EL (cell line): ENCODE measurements at regions not wholly inside any gene's neighbourhood (a gene's known extent, or its start where the extent isn't known, plus 50 kb on each side); places are given as distances from the start of the nearest gene placed in this dataset.

Experiments used
- DNase-seq: peaks from one replicate; pipeline ENCODE4 v3.0.0-alpha.2; 2016

- no peak for DNase-seq
Measured at GRCh38 chr19:32230441-32230840, 115.0 kb upstream of the ZNF507 start.

- no peak for DNase-seq
Measured at GRCh38 chr19:32231020-32231419, 114.4 kb upstream of the ZNF507 start.

GRCh38 chr19:32231691-32232090, 113.7 kb upstream of the ZNF507 start:
- DNase-seq, result no peak

GRCh38 chr19:32232449-32232848, 113.0 kb upstream of the ZNF507 start:
- no peak for DNase-seq

- DNase-seq, result no peak
Measured at GRCh38 chr19:32233091-32233490, 112.3 kb upstream of the ZNF507 start.

GRCh38 chr19:32233885-32234284, 111.5 kb upstream of the ZNF507 start:
- no peak for DNase-seq

- DNase-seq, result no peak
Measured at GRCh38 chr19:32234663-32235217, 110.7 kb upstream of the ZNF507 start.

- DNase-seq, result no peak
Measured at GRCh38 chr19:32238076-32238475, 107.3 kb upstream of the ZNF507 start.

- no peak for DNase-seq
Measured at GRCh38 chr19:32240316-32240715, 105.1 kb upstream of the ZNF507 start.

- DNase-seq, result no peak
Measured at GRCh38 chr19:32241306-32241705, 104.1 kb upstream of the ZNF507 start.

GRCh38 chr19:32241932-32242710, 103.3 kb upstream of the ZNF507 start:
- no peak for DNase-seq

GRCh38 chr19:32246006-32246405, 99.4 kb upstream of the ZNF507 start:
- no peak for DNase-seq

GRCh38 chr19:32251634-32252332, 93.6 kb upstream of the ZNF507 start:
- no peak for DNase-seq

GRCh38 chr19:32252333-32252669, 93.1 kb upstream of the ZNF507 start:
- DNase-seq, result no peak

- no peak for DNase-seq
Measured at GRCh38 chr19:32253683-32254508, 91.5 kb upstream of the ZNF507 start.

GRCh38 chr19:32254509-32254890, 90.9 kb upstream of the ZNF507 start:
- no peak for DNase-seq

GRCh38 chr19:32255536-32256295, 89.7 kb upstream of the ZNF507 start:
- DNase-seq, result no peak

- DNase-seq, result no peak
Measured at GRCh38 chr19:32256341-32256975, 89.0 kb upstream of the ZNF507 start.

GRCh38 chr19:32257326-32258073, 87.9 kb upstream of the ZNF507 start:
- no peak for DNase-seq

- no peak for DNase-seq
Measured at GRCh38 chr19:32258167-32258566, 87.2 kb upstream of the ZNF507 start.

GRCh38 chr19:32264568-32264967, 80.8 kb upstream of the ZNF507 start:
- DNase-seq, result no peak
